GM19043 (cell line): ENCODE measurements at regions not wholly inside any gene's neighbourhood (a gene's known extent, or its start where the extent isn't known, plus 50 kb on each side); places are given as distances from the start of the nearest gene placed in this dataset.

ENCODE experiments used
- ATAC-seq: cut with Tn5 transposase; IDR thresholded peaks from one replicate; pipeline ENCODE4 v1.9.1; 2021; ENCODE audit warnings: low read depth; ENCODE audit not compliant: unreplicated experiment

GRCh38 chr13:38590796-38591507 lies 95.9 kb upstream of the FREM2 start:
- ATAC-seq, result no peak

- no peak for ATAC-seq
Measured at GRCh38 chr13:38602266-38602665, 84.6 kb upstream of the FREM2 start.

DNA sequence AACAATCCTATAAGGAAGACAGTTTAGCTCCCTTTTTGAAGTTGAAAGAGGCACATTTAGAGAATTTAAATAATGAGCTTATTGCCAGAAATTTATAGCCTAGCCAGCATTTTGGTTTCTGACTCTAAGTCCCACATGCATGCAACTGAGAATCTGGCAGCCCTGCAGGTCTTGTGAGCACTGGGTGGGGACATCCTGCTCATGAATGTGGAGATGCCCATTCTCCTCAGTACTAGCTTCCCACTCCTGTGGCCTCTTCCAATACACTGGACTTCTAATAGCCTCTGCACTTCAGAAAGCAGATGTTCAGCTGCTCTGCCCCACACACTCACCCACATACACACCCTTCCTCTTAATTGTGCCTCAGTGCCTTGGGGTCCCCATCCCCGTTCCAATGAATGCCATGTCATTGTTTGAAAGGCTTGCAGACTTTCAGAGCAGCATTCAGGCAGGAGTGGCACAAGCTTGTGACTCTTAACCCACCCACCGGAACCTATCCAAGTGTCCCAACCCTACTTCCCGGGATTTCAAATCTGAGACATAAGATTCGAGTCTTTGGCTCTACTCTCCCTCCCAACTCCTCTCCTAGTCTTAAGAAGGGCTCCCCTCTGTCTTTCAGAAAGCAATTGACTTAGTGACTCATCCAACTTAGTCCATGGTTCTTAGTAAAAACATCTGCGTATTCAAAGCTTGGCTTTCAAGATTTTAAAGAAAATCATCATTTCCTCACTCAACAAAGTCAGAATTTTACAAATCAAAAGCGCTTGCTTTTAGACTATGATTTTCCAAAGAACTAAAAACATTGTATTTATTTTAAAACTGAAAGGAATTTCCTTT lies 80.0 kb upstream of the FREM2 start:
- ATAC-seq, result no peak

DNA sequence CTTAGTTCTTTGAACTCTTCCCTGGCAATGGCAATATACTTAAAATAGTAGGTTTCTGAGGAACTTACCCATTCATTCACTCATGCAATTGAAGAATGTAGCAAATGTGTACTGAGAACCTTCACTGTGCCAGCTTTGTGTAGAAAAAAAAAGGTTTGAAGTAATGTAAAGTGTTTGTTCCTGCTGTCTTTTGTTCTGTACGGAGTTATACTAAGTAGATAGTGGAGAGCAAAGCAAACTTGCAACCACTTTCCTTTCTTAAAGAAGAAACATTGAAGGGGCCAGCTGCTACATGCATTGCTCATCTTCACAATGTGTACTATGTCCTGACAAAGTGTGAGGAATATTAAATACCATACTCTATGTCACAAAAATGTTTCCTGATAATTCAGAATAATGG lies 68.9 kb upstream of the FREM2 start:
- ATAC-seq, result no peak

GRCh38 chr13:38618336-38618735 lies 68.5 kb upstream of the FREM2 start:
- no peak for ATAC-seq

DNA sequence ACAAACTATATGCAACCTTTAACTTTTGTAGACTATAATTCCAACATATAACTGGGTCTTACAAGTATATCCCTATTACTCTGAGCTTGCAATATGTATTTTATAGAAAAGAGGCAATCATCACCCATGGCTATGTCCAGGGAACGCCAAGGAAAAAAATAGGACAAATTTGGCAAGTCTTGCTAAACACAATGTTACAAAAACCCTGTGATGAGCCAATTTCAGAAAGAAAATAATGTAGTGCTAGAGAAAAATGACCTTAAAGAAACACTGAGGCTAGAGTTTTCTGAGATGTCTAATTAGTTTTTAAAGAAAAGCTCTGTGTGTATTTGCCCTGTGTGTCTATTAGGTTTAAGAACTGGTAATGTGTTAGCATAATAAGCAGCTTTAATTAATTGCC lies 68.0 kb upstream of the FREM2 start:
- no peak for ATAC-seq

GRCh38 chr13:38620876-38621275 lies 66.0 kb upstream of the FREM2 start:
- ATAC-seq, result no peak

GRCh38 chr13:38624822-38625221 lies 62.1 kb upstream of the FREM2 start:
- ATAC-seq, result no peak

GRCh38 chr13:38628554-38628953 lies 58.3 kb upstream of the FREM2 start:
- no peak for ATAC-seq

DNA sequence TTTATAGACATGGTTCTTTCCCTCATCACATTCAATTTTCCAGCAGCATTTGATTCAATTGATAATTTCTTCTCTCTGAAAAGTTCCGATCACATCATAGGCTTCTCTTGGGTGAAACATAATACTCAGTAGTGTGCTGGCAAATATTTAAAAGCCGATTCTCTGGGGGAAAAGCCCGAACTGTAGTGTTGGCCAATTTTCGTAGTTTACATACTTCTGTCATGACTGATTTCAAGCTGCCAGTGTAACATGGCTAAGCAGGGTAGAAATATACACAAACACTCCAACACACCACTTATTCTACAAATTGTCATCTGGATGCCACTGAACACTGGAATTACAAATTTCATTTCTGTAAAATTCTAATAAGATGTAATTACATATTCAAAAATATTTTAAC lies 56.1 kb upstream of the FREM2 start:
- no peak for ATAC-seq

DNA sequence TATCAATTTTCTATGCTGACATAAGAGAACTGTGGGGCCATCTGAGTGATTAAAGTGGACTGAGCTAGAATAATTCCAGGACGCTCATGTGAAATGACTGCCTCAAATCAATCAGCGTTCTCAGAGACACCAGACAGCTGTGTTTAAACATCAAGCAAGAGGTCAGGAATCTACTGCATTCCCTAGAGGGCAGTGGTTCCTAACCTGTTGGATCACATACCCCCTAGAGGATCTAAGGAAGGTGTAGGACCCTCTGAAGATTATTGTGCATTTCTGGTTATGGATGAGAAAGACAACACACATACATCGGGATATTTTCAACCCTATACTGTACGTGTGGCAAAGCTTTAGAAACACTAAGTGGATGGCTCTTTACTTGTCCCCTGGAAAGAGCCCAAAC lies 51.8 kb upstream of the FREM2 start:
- ATAC-seq, result no peak

DNA sequence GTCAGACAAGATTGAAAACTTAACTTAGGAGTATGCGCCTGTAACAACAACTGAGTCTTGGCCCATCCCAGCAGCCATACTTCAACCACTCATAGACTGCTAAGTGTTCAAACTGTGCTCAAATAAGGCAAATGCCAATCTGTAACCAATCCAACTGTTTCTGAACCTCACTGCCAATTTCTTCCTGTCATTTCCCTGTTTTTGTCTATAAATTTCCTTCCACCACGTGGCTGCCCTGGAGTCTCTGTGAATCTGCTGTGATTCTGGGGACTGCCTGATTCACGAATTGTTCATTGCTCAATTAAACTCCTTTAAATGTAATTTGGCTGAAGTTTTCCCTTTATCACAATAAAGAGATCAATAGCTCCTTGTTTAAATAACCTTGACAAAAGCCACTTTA lies 50.8 kb upstream of the FREM2 start:
- no peak for ATAC-seq

DNA sequence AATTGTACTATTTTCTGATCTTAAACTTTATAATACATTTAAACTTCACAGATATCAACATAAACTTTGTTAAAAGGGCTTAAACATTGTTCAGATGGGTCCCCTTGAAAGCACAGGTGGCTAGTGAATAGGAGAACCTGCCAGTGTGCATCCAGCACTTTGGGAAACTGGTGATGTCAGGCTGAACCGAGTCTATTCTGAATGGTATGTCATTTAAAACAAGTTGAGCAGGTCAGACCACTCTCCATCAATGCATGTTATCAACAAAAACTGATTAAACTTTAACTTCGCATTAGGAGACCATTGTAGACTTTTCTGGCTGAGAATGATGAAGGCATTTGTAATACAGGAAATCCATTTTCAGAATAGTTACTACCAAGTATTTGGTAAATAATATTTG lies 50.1 kb upstream of the FREM2 start:
- no peak for ATAC-seq
